ENCODE measurements at regions not wholly inside any gene's neighbourhood (a gene's known extent, or its start where the extent isn't known, plus 50 kb on each side); places are given as distances from the start of the nearest gene placed in this dataset.

DNA sequence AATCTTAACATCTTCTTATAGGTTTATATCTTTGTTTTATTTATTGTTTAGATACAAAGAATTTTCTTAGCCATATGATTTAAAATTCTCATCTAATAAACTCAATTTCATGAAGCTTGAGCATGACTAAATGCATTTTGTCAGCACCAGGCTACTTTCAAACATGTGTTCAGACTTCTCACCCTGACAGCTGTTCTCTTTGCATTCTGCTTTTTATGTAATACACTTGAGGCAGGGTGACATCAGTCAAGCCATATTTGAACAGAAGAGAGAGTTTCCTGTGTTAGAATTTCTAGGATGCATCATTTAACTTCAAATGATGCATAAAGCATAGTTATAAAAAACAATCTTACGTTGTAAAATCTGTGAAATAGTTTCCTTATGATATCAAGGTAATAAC, 1295.1 kb upstream of the PCDH20 start:
- TF ChIP-seq, protein P1, sequence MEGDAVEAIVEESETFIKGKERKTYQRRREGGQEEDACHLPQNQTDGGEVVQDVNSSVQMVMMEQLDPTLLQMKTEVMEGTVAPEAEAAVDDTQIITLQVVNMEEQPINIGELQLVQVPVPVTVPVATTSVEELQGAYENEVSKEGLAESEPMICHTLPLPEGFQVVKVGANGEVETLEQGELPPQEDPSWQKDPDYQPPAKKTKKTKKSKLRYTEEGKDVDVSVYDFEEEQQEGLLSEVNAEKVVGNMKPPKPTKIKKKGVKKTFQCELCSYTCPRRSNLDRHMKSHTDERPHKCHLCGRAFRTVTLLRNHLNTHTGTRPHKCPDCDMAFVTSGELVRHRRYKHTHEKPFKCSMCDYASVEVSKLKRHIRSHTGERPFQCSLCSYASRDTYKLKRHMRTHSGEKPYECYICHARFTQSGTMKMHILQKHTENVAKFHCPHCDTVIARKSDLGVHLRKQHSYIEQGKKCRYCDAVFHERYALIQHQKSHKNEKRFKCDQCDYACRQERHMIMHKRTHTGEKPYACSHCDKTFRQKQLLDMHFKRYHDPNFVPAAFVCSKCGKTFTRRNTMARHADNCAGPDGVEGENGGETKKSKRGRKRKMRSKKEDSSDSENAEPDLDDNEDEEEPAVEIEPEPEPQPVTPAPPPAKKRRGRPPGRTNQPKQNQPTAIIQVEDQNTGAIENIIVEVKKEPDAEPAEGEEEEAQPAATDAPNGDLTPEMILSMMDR (conservative IDR thresholded peaks at IDR 0.05) = no peak

DNA sequence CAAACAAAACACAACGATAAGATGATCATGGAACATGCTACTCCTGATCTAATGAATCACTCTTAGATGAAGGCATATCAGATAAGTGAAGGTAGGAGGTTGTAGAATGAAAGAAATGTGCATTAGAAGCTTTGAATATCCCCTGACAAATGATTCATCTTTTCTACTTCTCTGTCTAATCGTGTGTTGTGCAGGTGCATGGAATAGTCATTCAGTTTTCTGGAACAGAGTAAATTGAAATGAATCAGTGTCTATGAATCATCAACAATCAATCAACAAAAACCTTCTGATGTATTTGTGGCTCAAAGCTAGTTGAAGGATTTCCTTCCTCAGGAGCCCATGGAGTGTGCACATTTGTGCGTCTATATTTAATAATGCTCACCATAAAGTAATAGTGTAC, 1290.4 kb upstream of the PCDH20 start:
- TF ChIP-seq, protein P1 (conservative IDR thresholded peaks at IDR 0.05) = no peak
- no peak overlapping the region for H3K27ac ChIP-seq

More for the DNA sequence above, 1295.1 kb upstream of the PCDH20 start:
- no peak overlapping the region for H3K27ac ChIP-seq

DNA sequence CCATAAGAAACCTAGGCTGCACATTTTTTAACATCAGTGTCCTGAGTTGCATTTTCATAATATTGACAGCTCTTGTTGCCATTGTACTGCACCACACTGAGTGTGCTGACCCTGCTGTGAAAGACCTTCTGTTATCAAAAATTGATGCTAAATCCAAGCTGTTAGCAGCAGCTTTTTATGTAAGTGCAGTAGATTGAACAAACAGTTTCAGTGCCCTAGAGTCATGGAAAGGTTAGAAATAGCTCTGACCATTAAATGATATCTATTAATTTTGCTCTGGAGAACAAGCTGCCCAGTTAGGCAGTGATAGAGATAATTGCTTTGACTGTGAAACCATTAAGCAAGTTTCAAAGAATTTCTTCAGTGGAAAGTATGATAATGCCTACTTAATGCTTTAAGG, 1289.2 kb upstream of the PCDH20 start:
- TF ChIP-seq, protein P1 (conservative IDR thresholded peaks at IDR 0.05) = no peak
- no peak overlapping the region for H3K27ac ChIP-seq

GRCh38 chr13:62702502-62702901, 1286.9 kb upstream of the PCDH20 start:
- no peak overlapping the region for H3K27ac ChIP-seq
- TF ChIP-seq, protein P1 (conservative IDR thresholded peaks at IDR 0.05) = no peak

- H3K27ac ChIP-seq = no peak overlapping the region
Observed at GRCh38 chr13:62697701-62698100, 1282.1 kb upstream of the PCDH20 start.

GRCh38 chr13:62696490-62696889, 1280.8 kb upstream of the PCDH20 start:
- no peak overlapping the region for H3K27ac ChIP-seq
- TF ChIP-seq, protein P1 (conservative IDR thresholded peaks at IDR 0.05) = no peak

More at GRCh38 chr13:62697701-62698100, 1282.1 kb upstream of the PCDH20 start:
- TF ChIP-seq, protein P1 (conservative IDR thresholded peaks at IDR 0.05) = no peak

- no peak overlapping the region for H3K27ac ChIP-seq
- TF ChIP-seq, protein P1 (conservative IDR thresholded peaks at IDR 0.05) = no peak
Observed at GRCh38 chr13:62687732-62688131, 1272.1 kb upstream of the PCDH20 start.
